Lower leg skin (tissue), 4 donors: ENCODE measurements at regions not wholly inside any gene's neighbourhood (a gene's known extent, or its start where the extent isn't known, plus 50 kb on each side); places are given as distances from the start of the nearest gene placed in this dataset.

Experiments
- DNase-seq, 2 donors: peaks; one replicate each; pipeline ENCODE4 v3.0.0-alpha.2; 2019; ENCODE audit warnings: low spot score in 2 of 2
- H3K4me3 ChIP-seq: fragments of 200-600 bp; sonication (generic); 2 replicates; pipeline ENCODE4 v1.5.1; 2017; ENCODE audit warnings: mild to moderate bottlenecking, low read depth; ENCODE audit not compliant: poor library complexity, severe bottlenecking
- POLR2A ChIP-seq, 2 donors: fragments of 450-650 bp; IDR thresholded peaks; one replicate each; pipeline ENCODE4 v1.6.1; 2016 to 2017; ENCODE audit warnings: antibody characterized with exemption in 2 of 2, mild to moderate bottlenecking in 1 of 2, moderate library complexity in 1 of 2
- WGBS, 2 donors: methylation state at CpG; one replicate each; pipeline ENCODE4 v1.1.5; 2018; 5-methylcytosine and 5-hydroxymethylcytosine counted together
- intact Hi-C: fragments of 100-400 bp; cut with DNase I; formaldehyde crosslinking; loops from one replicate; pipeline ENCODE4 v1.15.0; 2023; ENCODE audit warnings: low total_unique reads
- TF ChIP-seq, protein P1 (sequence below), 3 donors: fragments of 450-650 bp; IDR thresholded peaks; one replicate each; pipeline ENCODE4 v1.5.1; 2016; ENCODE audit warnings: antibody characterized with exemption in 3 of 3, mild to moderate bottlenecking in 3 of 3, moderate library complexity in 2 of 3

GRCh38 chr13:64819081-64819480 lies 2411.1 kb downstream of the PCDH9 start:
- TF ChIP-seq POLR2A (IDR thresholded peaks at IDR 0.05): no peak
- TF ChIP-seq, protein P1, sequence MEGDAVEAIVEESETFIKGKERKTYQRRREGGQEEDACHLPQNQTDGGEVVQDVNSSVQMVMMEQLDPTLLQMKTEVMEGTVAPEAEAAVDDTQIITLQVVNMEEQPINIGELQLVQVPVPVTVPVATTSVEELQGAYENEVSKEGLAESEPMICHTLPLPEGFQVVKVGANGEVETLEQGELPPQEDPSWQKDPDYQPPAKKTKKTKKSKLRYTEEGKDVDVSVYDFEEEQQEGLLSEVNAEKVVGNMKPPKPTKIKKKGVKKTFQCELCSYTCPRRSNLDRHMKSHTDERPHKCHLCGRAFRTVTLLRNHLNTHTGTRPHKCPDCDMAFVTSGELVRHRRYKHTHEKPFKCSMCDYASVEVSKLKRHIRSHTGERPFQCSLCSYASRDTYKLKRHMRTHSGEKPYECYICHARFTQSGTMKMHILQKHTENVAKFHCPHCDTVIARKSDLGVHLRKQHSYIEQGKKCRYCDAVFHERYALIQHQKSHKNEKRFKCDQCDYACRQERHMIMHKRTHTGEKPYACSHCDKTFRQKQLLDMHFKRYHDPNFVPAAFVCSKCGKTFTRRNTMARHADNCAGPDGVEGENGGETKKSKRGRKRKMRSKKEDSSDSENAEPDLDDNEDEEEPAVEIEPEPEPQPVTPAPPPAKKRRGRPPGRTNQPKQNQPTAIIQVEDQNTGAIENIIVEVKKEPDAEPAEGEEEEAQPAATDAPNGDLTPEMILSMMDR (IDR thresholded peaks at IDR 0.05): no peak
- no peak overlapping the region for H3K4me3 ChIP-seq
- no peak for DNase-seq
- intact Hi-C loops: no loop called here
- 88 to 92% methylated on average over 2 of the region's 2 CpGs for WGBS, 2 donors

GRCh38 chr13:64817691-64818090 lies 2412.4 kb downstream of the PCDH9 start:
- TF ChIP-seq POLR2A (IDR thresholded peaks at IDR 0.05): no peak
- 82 to 84% methylated on average over 3 of the region's 3 CpGs for WGBS, 2 donors
- intact Hi-C loops: no loop called here

GRCh38 chr13:64810750-64811149 lies 2419.4 kb downstream of the PCDH9 start:
- H3K4me3 ChIP-seq: no peak overlapping the region
- no peak for DNase-seq
- TF ChIP-seq, protein P1 (IDR thresholded peaks at IDR 0.05): no peak
- no peak for TF ChIP-seq POLR2A (IDR thresholded peaks at IDR 0.05)
- intact Hi-C loops: no loop called here
- 75 to 85% methylated on average over 3 of the region's 3 CpGs for WGBS, 2 donors

More at GRCh38 chr13:64817691-64818090, 2412.4 kb downstream of the PCDH9 start:
- no peak for DNase-seq
- no peak overlapping the region for H3K4me3 ChIP-seq

DNA sequence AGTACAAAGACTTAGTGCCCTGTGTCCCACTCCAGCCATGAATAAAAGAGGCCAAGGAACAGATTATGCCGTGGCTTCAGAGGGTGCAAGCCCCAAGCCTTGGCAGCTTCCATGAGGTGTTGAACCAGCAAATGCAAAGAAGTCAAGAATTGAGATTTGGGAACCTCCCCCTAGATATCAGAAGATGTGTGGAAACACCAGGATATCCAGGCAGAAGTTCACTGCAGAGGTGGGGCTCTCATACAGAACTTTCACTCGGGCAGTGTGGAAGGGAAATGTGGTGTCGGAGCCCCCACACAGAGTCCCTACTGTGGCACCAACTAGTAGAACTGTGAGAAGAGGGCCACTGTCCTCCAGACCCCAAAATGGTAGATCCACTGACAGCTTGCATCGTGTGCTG lies 2421.4 kb downstream of the PCDH9 start:
- H3K4me3 ChIP-seq: no peak overlapping the region
- WGBS, 2 donors: 92 to 95% methylated on average over 4 of the region's 4 CpGs
- DNase-seq: no peak
- TF ChIP-seq, protein P1 (IDR thresholded peaks at IDR 0.05): no peak
- TF ChIP-seq POLR2A (IDR thresholded peaks at IDR 0.05): no peak
- intact Hi-C loops: loop anchor here (5.0 kb wide), 1 partner anchor 999 kb away; no protein-coding TSS in a partner anchor

- intact Hi-C loops: no loop called here
- TF ChIP-seq, protein P1 (IDR thresholded peaks at IDR 0.05): no peak
- no peak for TF ChIP-seq POLR2A (IDR thresholded peaks at IDR 0.05)
- H3K4me3 ChIP-seq: no peak overlapping the region
- 70 to 75% methylated on average over 4 of the region's 4 CpGs for WGBS, 2 donors
- no peak for DNase-seq
Observed at GRCh38 chr13:64801768-64802167, 2428.4 kb downstream of the PCDH9 start.

GRCh38 chr13:64798422-64798821 lies 2431.7 kb downstream of the PCDH9 start:
- no peak overlapping the region for H3K4me3 ChIP-seq
- TF ChIP-seq POLR2A (IDR thresholded peaks at IDR 0.05): no peak
- TF ChIP-seq, protein P1 (IDR thresholded peaks at IDR 0.05): no peak
- WGBS, 2 donors: 76 to 88% methylated on average over 4 of the region's 4 CpGs
- DNase-seq: no peak
- intact Hi-C loops: no loop called here
